SK-N-SH (cell line): ENCODE measurements at regions not wholly inside any gene's neighbourhood (a gene's known extent, or its start where the extent isn't known, plus 50 kb on each side); places are given as distances from the start of the nearest gene placed in this dataset.

ENCODE experiments used
- CTCF ChIA-PET: fragments of 300-600, 350-600 bp; formaldehyde crosslinking; extraction: SDS; loops from one replicate; lab custom pipeline; 2021; lab: Yijun Ruan, JAX
- POLR2A ChIA-PET: fragments of 350-600 bp; sonication (Branson Sonifier 250); formaldehyde crosslinking; extraction: SDS; loops from one replicate; lab custom pipeline; 2020; ENCODE audit warnings: antibody characterized with exemption, inconsistent platforms; lab: Yijun Ruan, JAX
- DNase-seq: peaks from one replicate; pipeline ENCODE4 v3.0.0; 2012
- H2AFZ ChIP-seq: fragments of 200-600 bp; sonication (generic); 2 replicates; pipeline ENCODE4 v1.8.1; 2016; ENCODE audit warnings: antibody characterized with exemption, mild to moderate bottlenecking, low read depth
- H3F3A ChIP-seq: fragments of 200-600 bp; sonication (generic); replicated peaks from 2 replicates; pipeline ENCODE3; 2016; ENCODE audit warnings: antibody characterized with exemption, mild to moderate bottlenecking; ENCODE audit not compliant: insufficient read depth
- H3K27ac ChIP-seq, 2 experiments: fragments of 200-500 bp in 1 of 2; fragments of 200-600 bp in 1 of 2; sonication (Bioruptor generic) in 1 of 2; sonication (generic), shearing (Covaris generic) in 1 of 2; 2 replicates each; pipeline versions ENCODE4 v1.5.1 to v1.6.1; 2014 to 2016; ENCODE audit warnings: low read depth in 2 of 2, inconsistent platforms in 1 of 2, low read length in 1 of 2, mild to moderate bottlenecking in 1 of 2, mixed read lengths in 1 of 2
- H3K27me3 ChIP-seq: fragments of 200-600 bp; sonication (generic), shearing (Covaris generic); 2 replicates; pipeline ENCODE4 v1.6.1; 2016; ENCODE audit warnings: mixed run types; ENCODE audit not compliant: insufficient read depth
- H3K36me3 ChIP-seq, 2 experiments: fragments of 200-500 bp in 1 of 2; fragments of 200-600 bp in 1 of 2; sonication (Bioruptor generic) in 1 of 2; sonication (generic) in 1 of 2; replicated peaks in 1 of 2; 2 replicates each; pipeline versions ENCODE3 to v1.5.1; 2014 to 2016; ENCODE audit warnings: low read length in 1 of 2, mild to moderate bottlenecking in 1 of 2; ENCODE audit not compliant: insufficient read depth in 2 of 2, control insufficient read depth in 1 of 2
- H3K4me1 ChIP-seq, 2 experiments: fragments of 200-500 bp in 1 of 2; fragments of 200-600 bp in 1 of 2; sonication (Bioruptor generic) in 1 of 2; sonication (generic), shearing (Covaris generic) in 1 of 2; 2 replicates each; pipeline versions ENCODE4 v1.5.1 to v1.6.1; 2014 to 2016; ENCODE audit warnings: low read depth in 1 of 2, low read length in 1 of 2, mixed run types in 1 of 2; ENCODE audit not compliant: insufficient read depth in 2 of 2, control insufficient read depth in 1 of 2
- H3K4me2 ChIP-seq: fragments of 200-600 bp; sonication (generic), shearing (Covaris generic); 2 replicates; pipeline ENCODE4 v1.6.1; 2017; ENCODE audit warnings: mixed run types
- H3K4me3 ChIP-seq, 2 experiments: fragments of 200-500 bp in 1 of 2; fragments of 200-600 bp in 1 of 2; sonication (Bioruptor generic) in 1 of 2; sonication (generic), shearing (Covaris generic) in 1 of 2; 2 replicates each; pipeline versions ENCODE4 v1.5.1 to v1.8.1; 2014 to 2016; ENCODE audit warnings: low read depth in 2 of 2, inconsistent platforms in 1 of 2, low read length in 1 of 2, mild to moderate bottlenecking in 1 of 2, mixed read lengths in 1 of 2, moderate library complexity in 1 of 2
- H3K79me2 ChIP-seq: fragments of 200-600 bp; sonication (generic); 2 replicates; pipeline ENCODE4 v1.8.1; 2017; ENCODE audit warnings: mild to moderate bottlenecking; ENCODE audit not compliant: insufficient read depth
- H3K9ac ChIP-seq: fragments of 200-600 bp; sonication (generic); 2 replicates; pipeline ENCODE4 v1.6.1; 2017; ENCODE audit warnings: mixed run types
- H3K9me2 ChIP-seq: fragments of 200-600 bp; sonication (generic); 2 replicates; pipeline ENCODE4 v1.6.1; 2017; ENCODE audit warnings: mixed run types
- H3K9me3 ChIP-seq: fragments of 200-600 bp; sonication (generic); 2 replicates; pipeline ENCODE4 v1.6.1; 2017; ENCODE audit warnings: mixed run types, mild to moderate bottlenecking, moderate library complexity
- H4K20me1 ChIP-seq: fragments of 200-600 bp; sonication (generic); 2 replicates; pipeline ENCODE4 v1.6.1; 2017; ENCODE audit warnings: mild to moderate bottlenecking, mixed run types; ENCODE audit not compliant: insufficient read depth
- CHD2 ChIP-seq: fragments of 150-350 bp; IDR thresholded peaks from 2 replicates; pipeline ENCODE4 v1.6.1; 2018; ENCODE audit warnings: low read length; ENCODE audit not compliant: partially characterized antibody
- CTCF ChIP-seq: fragments of 200-600 bp; sonication (generic); IDR thresholded peaks from 2 replicates; pipeline ENCODE4 v1.6.1; 2017; ENCODE audit warnings: antibody characterized with exemption, mild to moderate bottlenecking, moderate library complexity
- EP300 ChIP-seq, 2 experiments: IDR thresholded peaks; 2 replicates each; pipeline versions ENCODE4 v1.4.0 to v1.6.1; 2012; ENCODE audit warnings: borderline replicate concordance in 1 of 2, low read depth in 1 of 2, low read length in 1 of 2
- MXI1 ChIP-seq: IDR thresholded peaks from 2 replicates; pipeline ENCODE4 v1.6.1; 2012; ENCODE audit warnings: mild to moderate bottlenecking, low read depth, low read length, improper control_type of control experiment
- NFIC ChIP-seq: IDR thresholded peaks from 2 replicates; pipeline ENCODE4 v1.4.0; 2012; ENCODE audit warnings: borderline replicate concordance
- NRF1 ChIP-seq: IDR thresholded peaks from 2 replicates; pipeline ENCODE4 v1.6.1; 2012; ENCODE audit warnings: low read depth, mild to moderate bottlenecking, low read length
- POLR2AphosphoS5 ChIP-seq: IDR thresholded peaks from 2 replicates; pipeline ENCODE4 v1.6.1; 2012; ENCODE audit warnings: low read depth, low read length
- RAD21 ChIP-seq: IDR thresholded peaks from 2 replicates; pipeline ENCODE4 v1.6.1; 2012; ENCODE audit warnings: mild to moderate bottlenecking, low read length
- SIN3A ChIP-seq: IDR thresholded peaks from 2 replicates; pipeline ENCODE4 v1.6.1; 2012; ENCODE audit warnings: low read depth, mild to moderate bottlenecking, low read length, moderate library complexity, borderline replicate concordance
- SMC3 ChIP-seq: IDR thresholded peaks from 2 replicates; pipeline ENCODE4 v1.6.1; 2012; ENCODE audit warnings: low read depth, low read length, improper control_type of control experiment
- USF2 ChIP-seq: fragments of 150-350 bp; IDR thresholded peaks from 2 replicates; pipeline ENCODE4 v1.6.1; 2017; ENCODE audit warnings: antibody characterized with exemption, low read length, low read depth, borderline replicate concordance
- ZBTB33 ChIP-seq: IDR thresholded peaks from 2 replicates; pipeline ENCODE4 v1.4.0; 2012; ENCODE audit warnings: low read depth, borderline replicate concordance
- WGBS: methylation state at CpG from one replicate; pipeline ENCODE4 v1.1.6; 2017; ENCODE audit warnings: low lambda C conversion rate; 5-methylcytosine and 5-hydroxymethylcytosine counted together

GRCh38 chr11:39412117-39412516 is 2047.3 kb downstream of the LRRC4C start (continued):
- TF ChIP-seq ZBTB33, result no peak
- TF ChIP-seq EP300 (IDR thresholded peaks at IDR 0.05; ENCODE audit: borderline replicate concordance in 1 of 2, low read depth in 1 of 2, low read length in 1 of 2), result no peak
- TF ChIP-seq RAD21, result no peak
- TF ChIP-seq POLR2AphosphoS5, result no peak
- TF ChIP-seq USF2, result no peak
- no peak for TF ChIP-seq SMC3

GRCh38 chr11:39385911-39386310 is 2073.5 kb downstream of the LRRC4C start:
- no peak for DNase-seq
- ChIA-PET POLR2A (interaction anchor here (0.6 kb wide), 1 partner anchor 1112 kb away, joined by 3 read pairs; no protein-coding TSS in a partner anchor), CTCF (interaction anchor here (3.2 kb wide), 1 partner anchor 11 kb away, joined by 13 read pairs; no protein-coding TSS in a partner anchor)
- Histone ChIP-seq H3K79me2 (no peaks in the 10 kb centered on the region), H3K36me3 (no peaks in the 10 kb centered on the region), H3K9ac (no peak overlapping the region), H3K9me3 (no peaks in the 10 kb centered on the region), H3K4me1 (no peaks in the 10 kb centered on the region; a peak in 1 of 4 replicates), H3K27ac (no peak overlapping the region), H4K20me1 (no peaks in the 10 kb centered on the region), H3F3A (no peaks in the 10 kb centered on the region), H3K4me3 (no peak overlapping the region), H2AFZ (0 out of 2 replicates have a peak overlapping the region, but pooled peaks have one; percentile 29), H3K27me3 (no peaks in the 10 kb centered on the region), H3K4me2 (no peak overlapping the region), H3K9me2 (no peaks in the 10 kb centered on the region)
- no peak for TF ChIP-seq NRF1
- TF ChIP-seq POLR2AphosphoS5, result no peak
- no peak for TF ChIP-seq EP300 (IDR thresholded peaks at IDR 0.05; ENCODE audit: borderline replicate concordance in 1 of 2, low read depth in 1 of 2, low read length in 1 of 2)
- no peak for TF ChIP-seq MXI1
- no peak for TF ChIP-seq NFIC
- no peak for TF ChIP-seq SIN3A

GRCh38 chr11:39374963-39375698 is 2084.3 kb downstream of the LRRC4C start:
- DNase-seq, result peak; percentile 20
- H3K79me2 ChIP-seq, result no peaks in the 10 kb centered on the region
- ChIA-PET POLR2A (no interaction called here), CTCF (interaction anchor here (0.7 to 2.1 kb wide), 13 partner anchors 10 to 918 kb away, joined by 3 to 13 read pairs (median 4); no protein-coding TSS in a partner anchor)
- peaks cover 0 to 6% of the 10 kb centered on the region in 2 experiments; a peak in 1 of 4 replicates for H3K4me1 ChIP-seq
- TF ChIP-seq SMC3 (0 out of 2 replicates have a peak, but pooled peaks have one; percentile 6), RAD21 (peak; percentile 35), CHD2 (no peak), EP300 (IDR thresholded peaks at IDR 0.05; ENCODE audit: borderline replicate concordance in 1 of 2, low read depth in 1 of 2, low read length in 1 of 2) (no peak), CTCF (peak; percentile 84)
- no peaks in the 10 kb centered on the region for H3K27me3 ChIP-seq
- H3K4me3 ChIP-seq, result peak overlapping the region in 1 of 2 experiments; percentile 34; a peak in 2 of 4 replicates
- H3K36me3 ChIP-seq, result no peaks in the 10 kb centered on the region
- H2AFZ ChIP-seq, result peak overlapping the region; percentile 70; the same call in 1 of the 2 replicates
- no peaks in the 10 kb centered on the region for H3K9me3 ChIP-seq
- H4K20me1 ChIP-seq, result no peaks in the 10 kb centered on the region
- H3K4me2 ChIP-seq, result peak overlapping the region; percentile 18; the same call in 1 of the 2 replicates
- WGBS, result 16% methylated on average over 8 of the region's 8 CpGs
- no peak overlapping the region for H3K9ac ChIP-seq
- no peaks in the 10 kb centered on the region for H3K9me2 ChIP-seq
- H3F3A ChIP-seq, result no peaks in the 10 kb centered on the region
- H3K27ac ChIP-seq, result no peak overlapping the region
